ENCODE measurements at regions not wholly inside any gene's neighbourhood (a gene's known extent, or its start where the extent isn't known, plus 50 kb on each side); places are given as distances from the start of the nearest gene placed in this dataset.

GRCh38 chr5:89349246-89349980, 466.4 kb upstream of the MEF2C start:
- DNase-seq (peak; percentile 10), ATAC-seq (ENCODE audit: low read depth) (no peak)
- no peak overlapping the region for H3K9ac ChIP-seq (ENCODE audit: low read depth, low read length)
- H2BK5ac ChIP-seq (ENCODE audit: low read depth, low read length, poor library complexity, severe bottlenecking) = no peak overlapping the region
- no peak overlapping the region for H2BK120ac ChIP-seq (ENCODE audit: low read depth, low read length)
- H3K56ac ChIP-seq (ENCODE audit: extremely low read depth, insufficient read depth, low read length) = no peak overlapping the region
- no peaks in the 10 kb centered on the region for H3K36me3 ChIP-seq (ENCODE audit: control insufficient read depth, insufficient read depth, low read length)
- BruUV-seq (replicated peaks) = no TSS peak
- no peak overlapping the region for H3K4ac ChIP-seq (ENCODE audit: low read depth, low read length)
- intact Hi-C loops (cut with micrococcal nuclease) (no loop called here), in situ Hi-C loops (cut with MboI; ENCODE audit: low sequenced_read_pairs) (no loop called here), dilution Hi-C loops (cut with HindIII; ENCODE audit: low sequenced_read_pairs, unreplicated experiment) (no loop called here)
- CTCF ChIA-PET = no interaction called here
- H3K9me3 ChIP-seq (ENCODE audit: control insufficient read depth, insufficient read depth, low read length) = no peaks in the 10 kb centered on the region
- no peak overlapping the region for H3K23ac ChIP-seq (ENCODE audit: low read depth, low read length)
- POLR2A ChIA-PET (ENCODE audit: unreplicated experiment) = no interaction called here
- no peak overlapping the region for H3K4me3 ChIP-seq (ENCODE audit: insufficient read depth, low read depth, low read length)
- no peak overlapping the region for H2AK5ac ChIP-seq (ENCODE audit: low read depth, low read length)
- no peaks in the 10 kb centered on the region for H3K79me1 ChIP-seq (ENCODE audit: low read depth in 1 of 2, low read length in 2 of 2)
- H4K20me1 ChIP-seq (ENCODE audit: insufficient read depth, low read length) = no peaks in the 10 kb centered on the region
- no peak overlapping the region for H2AK9ac ChIP-seq (replicated peaks; ENCODE audit: low read depth, low read length, poor library complexity)
- H3K4me1 ChIP-seq (ENCODE audit: control insufficient read depth, insufficient read depth, low read length) = no peaks in the 10 kb centered on the region
- no peak overlapping the region for H4K8ac ChIP-seq (ENCODE audit: low read depth in 2 of 2, low read length in 2 of 2)
- H2AFZ ChIP-seq (replicated peaks; ENCODE audit: low read length, poor library complexity) = no peak overlapping the region
- no peak overlapping the region for H3K18ac ChIP-seq (ENCODE audit: low read depth, low read length)
- no peak overlapping the region for H2BK15ac ChIP-seq (ENCODE audit: low read depth, low read length)
- H3K27ac ChIP-seq (ENCODE audit: insufficient read depth, low read length) = no peak overlapping the region
- no peak overlapping the region for H4K5ac ChIP-seq (ENCODE audit: low read depth, low read length)
- H3K4me2 ChIP-seq (ENCODE audit: low read depth, low read length) = no peak overlapping the region
- no peaks in the 10 kb centered on the region for H3K27me3 ChIP-seq (ENCODE audit: control insufficient read depth, insufficient read depth, low read length)
- no peak overlapping the region; the same call in 1 of the 2 replicates for H3K14ac ChIP-seq (replicated peaks; ENCODE audit: low read depth, low read length)
- H4K91ac ChIP-seq (ENCODE audit: insufficient read depth, low read depth, low read length) = no peak overlapping the region
- TF ChIP-seq, protein P1, sequence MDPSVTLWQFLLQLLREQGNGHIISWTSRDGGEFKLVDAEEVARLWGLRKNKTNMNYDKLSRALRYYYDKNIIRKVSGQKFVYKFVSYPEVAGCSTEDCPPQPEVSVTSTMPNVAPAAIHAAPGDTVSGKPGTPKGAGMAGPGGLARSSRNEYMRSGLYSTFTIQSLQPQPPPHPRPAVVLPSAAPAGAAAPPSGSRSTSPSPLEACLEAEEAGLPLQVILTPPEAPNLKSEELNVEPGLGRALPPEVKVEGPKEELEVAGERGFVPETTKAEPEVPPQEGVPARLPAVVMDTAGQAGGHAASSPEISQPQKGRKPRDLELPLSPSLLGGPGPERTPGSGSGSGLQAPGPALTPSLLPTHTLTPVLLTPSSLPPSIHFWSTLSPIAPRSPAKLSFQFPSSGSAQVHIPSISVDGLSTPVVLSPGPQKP (IDR thresholded peaks at IDR 0.05; ENCODE audit: borderline replicate concordance, low read depth, low read length) = no peak
- H2BK20ac ChIP-seq (ENCODE audit: low read depth, low read length) = no peak overlapping the region
- no peaks in the 10 kb centered on the region for H3K9me1 ChIP-seq (ENCODE audit: insufficient read depth, low read length)
- WGBS, 2 experiments (ENCODE audit: extremely low coverage in 2 of 2, insufficient read length in 1 of 2) = no CpG with 5 or more reads among the region's 3 CpGs
